Endothelial cell of umbilical vein (primary cell): ENCODE measurements at regions not wholly inside any gene's neighbourhood (a gene's known extent, or its start where the extent isn't known, plus 50 kb on each side); places are given as distances from the start of the nearest gene placed in this dataset.
"Not testable (repeated sequence)": the region's sequence is repeated elsewhere in the genome, so short reads cannot be mapped to it uniquely, and the experiment has no call there.

Source experiments
- POLR2A ChIP-seq: IDR thresholded peaks from 2 replicates; pipeline ENCODE4 v1.6.1; 2012; ENCODE audit warnings: low read depth, mild to moderate bottlenecking, control low read depth, low read length
- TF ChIP-seq, protein P1 (sequence below), 2 donors: IDR thresholded peaks; 1 replicate in 1 of 2; 2 replicates in 1 of 2; pipeline ENCODE4 v1.5.1; 2011; ENCODE audit warnings: low read length in 2 of 2, mild to moderate bottlenecking in 2 of 2, moderate library complexity in 2 of 2, control low read depth in 1 of 2, inconsistent platforms in 1 of 2, low read depth in 1 of 2; ENCODE audit not compliant: insufficient read depth in 1 of 2; ENCODE audit errors: extremely low read depth in 1 of 2

DNA sequence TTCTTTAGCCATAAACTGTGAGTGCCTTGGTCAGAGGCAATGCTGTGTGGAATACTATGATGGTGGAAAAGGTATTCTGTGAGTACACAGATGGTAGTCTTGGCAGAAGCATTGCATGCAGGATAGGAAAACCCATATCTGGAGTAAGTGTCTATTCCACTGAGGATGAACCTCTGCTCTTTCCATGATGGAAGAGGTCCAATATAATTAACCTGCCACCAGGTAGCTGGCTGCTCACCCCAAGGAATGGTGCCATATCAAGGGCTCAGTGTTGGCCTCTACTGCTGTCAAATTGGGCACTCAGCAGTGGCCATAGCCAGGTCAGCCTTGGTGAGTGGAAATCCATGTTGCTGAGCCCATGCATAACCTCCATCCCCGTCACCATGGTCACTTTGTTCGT, 138.1 kb upstream of the KCND3 start:
- TF ChIP-seq, protein P1, sequence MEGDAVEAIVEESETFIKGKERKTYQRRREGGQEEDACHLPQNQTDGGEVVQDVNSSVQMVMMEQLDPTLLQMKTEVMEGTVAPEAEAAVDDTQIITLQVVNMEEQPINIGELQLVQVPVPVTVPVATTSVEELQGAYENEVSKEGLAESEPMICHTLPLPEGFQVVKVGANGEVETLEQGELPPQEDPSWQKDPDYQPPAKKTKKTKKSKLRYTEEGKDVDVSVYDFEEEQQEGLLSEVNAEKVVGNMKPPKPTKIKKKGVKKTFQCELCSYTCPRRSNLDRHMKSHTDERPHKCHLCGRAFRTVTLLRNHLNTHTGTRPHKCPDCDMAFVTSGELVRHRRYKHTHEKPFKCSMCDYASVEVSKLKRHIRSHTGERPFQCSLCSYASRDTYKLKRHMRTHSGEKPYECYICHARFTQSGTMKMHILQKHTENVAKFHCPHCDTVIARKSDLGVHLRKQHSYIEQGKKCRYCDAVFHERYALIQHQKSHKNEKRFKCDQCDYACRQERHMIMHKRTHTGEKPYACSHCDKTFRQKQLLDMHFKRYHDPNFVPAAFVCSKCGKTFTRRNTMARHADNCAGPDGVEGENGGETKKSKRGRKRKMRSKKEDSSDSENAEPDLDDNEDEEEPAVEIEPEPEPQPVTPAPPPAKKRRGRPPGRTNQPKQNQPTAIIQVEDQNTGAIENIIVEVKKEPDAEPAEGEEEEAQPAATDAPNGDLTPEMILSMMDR (IDR thresholded peaks at IDR 0.05; ENCODE audit: extremely low read depth in 1 of 2, insufficient read depth in 1 of 2, low read depth in 1 of 2, low read length in 2 of 2) = not testable (repeated sequence)
- TF ChIP-seq POLR2A = not testable (repeated sequence)
